ENCODE measurements at regions not wholly inside any gene's neighbourhood (a gene's known extent, or its start where the extent isn't known, plus 50 kb on each side); places are given as distances from the start of the nearest gene placed in this dataset.

DNA sequence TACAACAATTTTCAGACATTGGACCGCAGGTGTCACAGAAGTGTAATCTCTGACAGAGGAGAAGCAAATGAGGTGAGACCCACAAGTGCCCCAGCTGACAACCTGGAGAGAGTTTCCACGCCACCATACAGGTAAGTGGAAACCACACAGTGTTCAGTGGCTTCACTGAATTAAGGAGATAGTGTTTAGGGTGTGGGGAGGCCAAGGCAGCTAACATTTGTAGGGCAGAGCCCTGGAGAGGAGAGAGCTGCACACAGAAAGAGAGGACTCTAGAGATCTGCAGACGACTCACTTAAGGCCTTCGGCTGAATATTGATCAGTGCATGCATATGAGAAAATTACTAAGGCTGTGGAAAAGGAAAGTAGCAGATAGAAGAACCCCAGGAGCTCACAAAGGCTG, 228.9 kb upstream of the TNRC6C start:
- H3K4me3 Mint-ChIP-seq: no peak overlapping the region
- TF ChIP-seq, protein P1, sequence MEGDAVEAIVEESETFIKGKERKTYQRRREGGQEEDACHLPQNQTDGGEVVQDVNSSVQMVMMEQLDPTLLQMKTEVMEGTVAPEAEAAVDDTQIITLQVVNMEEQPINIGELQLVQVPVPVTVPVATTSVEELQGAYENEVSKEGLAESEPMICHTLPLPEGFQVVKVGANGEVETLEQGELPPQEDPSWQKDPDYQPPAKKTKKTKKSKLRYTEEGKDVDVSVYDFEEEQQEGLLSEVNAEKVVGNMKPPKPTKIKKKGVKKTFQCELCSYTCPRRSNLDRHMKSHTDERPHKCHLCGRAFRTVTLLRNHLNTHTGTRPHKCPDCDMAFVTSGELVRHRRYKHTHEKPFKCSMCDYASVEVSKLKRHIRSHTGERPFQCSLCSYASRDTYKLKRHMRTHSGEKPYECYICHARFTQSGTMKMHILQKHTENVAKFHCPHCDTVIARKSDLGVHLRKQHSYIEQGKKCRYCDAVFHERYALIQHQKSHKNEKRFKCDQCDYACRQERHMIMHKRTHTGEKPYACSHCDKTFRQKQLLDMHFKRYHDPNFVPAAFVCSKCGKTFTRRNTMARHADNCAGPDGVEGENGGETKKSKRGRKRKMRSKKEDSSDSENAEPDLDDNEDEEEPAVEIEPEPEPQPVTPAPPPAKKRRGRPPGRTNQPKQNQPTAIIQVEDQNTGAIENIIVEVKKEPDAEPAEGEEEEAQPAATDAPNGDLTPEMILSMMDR (conservative IDR thresholded peaks at IDR 0.05): no peak
- H3K27me3 Mint-ChIP-seq (ENCODE audit: low read depth): peaks cover 3% of the 10 kb centered on the region
- H3K9me3 Mint-ChIP-seq: peaks cover 9% of the 10 kb centered on the region
- no peak overlapping the region for H3K27ac Mint-ChIP-seq (ENCODE audit: unreplicated experiment)
- DNase-seq (ENCODE audit: low read depth, low spot score): no peak
- H3K36me3 Mint-ChIP-seq (ENCODE audit: low read depth): peaks cover 17% of the 10 kb centered on the region
- peaks cover 36% of the 10 kb centered on the region for H3K4me1 Mint-ChIP-seq

GRCh38 chr17:77730376-77730775, 228.1 kb upstream of the TNRC6C start:
- H3K9me3 Mint-ChIP-seq: peaks cover 9% of the 10 kb centered on the region
- H3K4me3 Mint-ChIP-seq: no peak overlapping the region
- H3K4me1 Mint-ChIP-seq: peaks cover 43% of the 10 kb centered on the region
- H3K36me3 Mint-ChIP-seq (ENCODE audit: low read depth): peaks cover 17% of the 10 kb centered on the region
- DNase-seq (ENCODE audit: low read depth, low spot score): no peak
- peaks cover 3% of the 10 kb centered on the region for H3K27me3 Mint-ChIP-seq (ENCODE audit: low read depth)
- H3K27ac Mint-ChIP-seq (ENCODE audit: unreplicated experiment): no peak overlapping the region
- TF ChIP-seq, protein P1 (conservative IDR thresholded peaks at IDR 0.05): no peak

GRCh38 chr17:77733576-77734296, 224.8 kb upstream of the TNRC6C start:
- H3K4me1 Mint-ChIP-seq: peaks cover 39% of the 10 kb centered on the region
- H3K36me3 Mint-ChIP-seq (ENCODE audit: low read depth): peaks cover 17% of the 10 kb centered on the region
- H3K27me3 Mint-ChIP-seq (ENCODE audit: low read depth): no peaks in the 10 kb centered on the region
- H3K27ac Mint-ChIP-seq (ENCODE audit: unreplicated experiment): no peak overlapping the region
- peaks cover 9% of the 10 kb centered on the region for H3K9me3 Mint-ChIP-seq
- no peak overlapping the region for H3K4me3 Mint-ChIP-seq
- TF ChIP-seq, protein P1 (conservative IDR thresholded peaks at IDR 0.05): no peak
- no peak for DNase-seq (ENCODE audit: low read depth, low spot score)

- Mint-ChIP-seq H3K4me3 (no peak overlapping the region), H3K4me1 (peaks cover 42% of the 10 kb centered on the region), H3K27ac (ENCODE audit: unreplicated experiment) (no peak overlapping the region), H3K27me3 (ENCODE audit: low read depth) (peaks cover 2% of the 10 kb centered on the region), H3K9me3 (peaks cover 12% of the 10 kb centered on the region), H3K36me3 (ENCODE audit: low read depth) (peaks cover 19% of the 10 kb centered on the region)
- no peak for DNase-seq (ENCODE audit: low read depth, low spot score)
- TF ChIP-seq, protein P1 (conservative IDR thresholded peaks at IDR 0.05): no peak
Measured at GRCh38 chr17:77734371-77735080, 224.0 kb upstream of the TNRC6C start.

- Mint-ChIP-seq H3K27me3 (ENCODE audit: low read depth) (peaks cover 2% of the 10 kb centered on the region), H3K27ac (ENCODE audit: unreplicated experiment) (no peak overlapping the region), H3K9me3 (peaks cover 12% of the 10 kb centered on the region), H3K36me3 (ENCODE audit: low read depth) (peaks cover 15% of the 10 kb centered on the region), H3K4me3 (no peak overlapping the region), H3K4me1 (peaks cover 42% of the 10 kb centered on the region)
- TF ChIP-seq, protein P1 (conservative IDR thresholded peaks at IDR 0.05): no peak
- DNase-seq (ENCODE audit: low read depth, low spot score): no peak
Measured at GRCh38 chr17:77735081-77735565, 223.4 kb upstream of the TNRC6C start.

All from neural crest cell (in vitro differentiated cells).